GM19324 (cell line): ENCODE measurements at regions not wholly inside any gene's neighbourhood (a gene's known extent, or its start where the extent isn't known, plus 50 kb on each side); places are given as distances from the start of the nearest gene placed in this dataset.

Experiments used
- ATAC-seq: cut with Tn5 transposase; IDR thresholded peaks from one replicate; pipeline ENCODE4 v1.9.1; 2021; ENCODE audit warnings: mild to moderate bottlenecking, moderate library complexity; ENCODE audit not compliant: unreplicated experiment, low FRiP score

DNA sequence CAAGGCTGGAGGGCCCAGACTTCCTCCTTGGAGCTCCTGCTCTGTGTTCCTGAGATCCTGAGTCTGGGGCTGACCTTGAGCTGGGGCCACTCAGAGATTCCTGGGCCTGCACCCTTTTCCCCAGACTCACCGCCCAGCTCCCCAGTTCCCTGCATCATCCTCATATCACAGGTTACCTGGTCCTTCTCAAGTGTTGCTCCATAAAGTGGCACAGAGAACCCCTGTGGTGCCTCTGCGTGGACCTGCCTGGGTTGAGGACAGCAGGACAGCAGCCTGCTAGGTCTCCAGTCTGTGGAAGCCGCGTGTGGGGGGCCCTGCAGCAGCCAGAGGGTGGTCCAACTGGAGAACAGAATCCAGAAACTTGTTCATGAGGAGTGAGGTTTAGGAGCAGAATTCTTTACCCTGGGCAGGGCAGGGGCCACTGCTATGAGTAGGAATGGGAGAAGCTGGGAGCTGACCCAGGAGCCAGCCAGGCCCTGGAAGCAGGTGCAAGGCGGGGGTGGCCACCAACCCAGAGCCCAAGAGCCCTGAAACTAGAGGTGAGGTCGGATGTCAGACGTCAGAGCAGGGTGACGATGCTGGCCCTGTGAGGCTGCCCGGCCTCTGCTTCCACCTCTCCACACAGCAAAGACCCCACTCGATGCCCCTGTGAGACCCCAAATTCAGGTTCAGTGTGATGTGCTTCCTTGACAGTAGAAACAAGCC, 299.4 kb downstream of the TCERG1L start:
- no peak for ATAC-seq

DNA sequence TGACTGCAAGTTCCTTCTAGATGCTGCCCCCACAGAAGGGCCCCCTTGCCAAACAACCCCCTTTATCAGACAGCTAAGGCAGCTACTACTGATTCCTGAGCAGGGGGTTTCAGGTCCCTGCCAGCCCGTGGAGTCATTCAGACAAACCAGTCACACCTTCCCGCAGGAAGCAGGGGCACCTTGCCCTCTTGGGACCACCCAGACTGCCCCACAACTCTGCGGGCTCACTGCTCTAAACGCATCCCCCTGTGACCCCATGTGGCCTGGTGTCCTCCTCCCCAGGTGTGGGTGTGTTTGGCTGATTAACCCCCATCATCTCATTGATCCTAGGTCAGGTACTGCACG, 298.9 kb downstream of the TCERG1L start:
- ATAC-seq: no peak

- no peak for ATAC-seq
These were observed 298.1 kb downstream of the TCERG1L start for GRCh38 chr10:131013281-131013912.

DNA sequence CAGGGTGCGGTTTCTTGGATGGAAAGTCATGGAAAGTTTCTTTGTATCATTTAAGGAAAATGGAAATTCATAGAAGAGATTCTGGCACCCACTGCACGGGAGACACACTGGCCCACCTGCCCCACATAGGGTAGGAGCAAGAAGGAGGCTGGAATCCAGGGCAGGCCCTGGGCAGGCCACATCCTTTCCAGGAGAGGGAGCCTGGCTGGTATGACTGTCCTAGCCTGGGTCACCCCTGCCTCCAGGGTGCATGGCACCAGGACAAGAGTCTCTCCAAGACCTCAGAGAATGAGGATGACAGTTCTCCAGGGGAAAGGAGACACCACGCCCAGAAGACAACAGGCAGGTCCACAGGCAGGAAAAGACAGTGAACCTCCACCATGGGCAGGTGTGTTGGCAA, 297.2 kb downstream of the TCERG1L start:
- ATAC-seq: no peak

DNA sequence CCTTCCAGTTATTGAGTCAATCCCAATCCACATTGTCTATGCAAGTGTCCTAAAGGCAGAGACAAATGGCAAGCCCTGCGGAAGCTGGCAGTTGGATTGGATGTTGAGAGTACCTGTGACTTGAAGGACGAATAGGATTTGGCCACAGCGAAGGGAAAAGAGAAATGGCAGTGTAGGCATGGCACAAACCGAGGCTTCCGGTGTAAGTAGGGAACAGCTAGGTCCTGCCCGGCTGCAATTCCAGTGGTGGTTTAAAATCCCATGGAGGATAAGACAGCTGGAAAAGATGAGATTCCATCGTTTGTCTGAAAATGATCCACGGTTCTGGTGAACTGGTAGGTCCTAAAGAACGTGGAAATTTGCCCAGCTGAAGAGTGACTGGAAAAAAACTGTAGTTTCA, 296.2 kb downstream of the TCERG1L start:
- no peak for ATAC-seq

GRCh38 chr10:131016556-131016955, 295.0 kb downstream of the TCERG1L start:
- no peak for ATAC-seq

- no peak for ATAC-seq
These were observed 293.8 kb downstream of the TCERG1L start for GRCh38 chr10:131017566-131018285.

DNA sequence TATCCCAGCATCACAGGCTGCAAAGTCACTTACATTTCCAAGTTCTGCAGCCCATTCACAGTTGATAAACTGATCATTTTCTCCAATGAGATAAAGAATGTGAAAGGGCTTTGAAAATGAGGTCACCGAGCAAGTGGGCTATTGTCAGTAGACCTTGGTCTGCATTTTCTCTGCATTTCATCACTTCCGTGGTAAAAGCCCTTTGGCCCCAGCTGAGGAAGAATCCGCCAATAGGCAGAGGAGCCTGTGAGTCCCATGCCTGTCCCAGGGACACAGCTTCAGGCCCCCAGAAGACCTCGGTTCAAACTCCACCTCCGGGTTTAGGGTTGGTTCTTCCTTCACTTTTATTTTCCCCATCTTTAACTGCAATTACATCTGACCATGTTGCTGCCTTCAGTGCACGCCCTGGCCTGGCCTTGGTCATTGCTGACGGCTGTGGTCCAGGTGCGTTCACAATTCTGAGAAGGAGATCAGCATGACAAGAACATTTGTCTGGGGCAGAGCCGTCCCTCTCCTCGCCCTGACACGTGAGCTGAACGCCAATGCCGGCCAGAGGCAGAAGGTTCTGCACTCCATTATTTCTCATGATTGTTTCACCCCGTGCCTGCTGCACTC, 292.5 kb downstream of the TCERG1L start:
- no peak for ATAC-seq

DNA sequence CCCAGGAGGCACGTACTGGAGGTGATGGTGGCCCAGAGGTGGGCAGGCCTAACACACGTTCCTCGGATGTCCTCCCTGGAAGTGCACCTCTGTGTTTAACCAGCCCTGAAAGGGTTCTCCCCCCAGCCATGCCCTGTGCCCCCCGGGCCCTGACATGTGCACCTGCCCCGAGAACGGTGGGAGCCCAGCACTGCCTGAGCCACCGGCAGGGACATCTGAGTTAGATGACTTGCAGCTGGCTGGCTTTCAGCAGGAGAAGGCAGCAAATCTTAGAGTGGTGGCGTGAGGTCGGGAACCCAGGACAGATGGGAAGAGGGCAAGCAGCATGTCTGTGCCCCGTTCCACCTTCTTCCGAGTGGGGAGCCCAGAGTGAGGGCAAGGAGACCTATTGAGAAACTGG, 291.8 kb downstream of the TCERG1L start:
- ATAC-seq: no peak

- no peak for ATAC-seq
These were observed 290.7 kb downstream of the TCERG1L start for GRCh38 chr10:131020775-131021174.

DNA sequence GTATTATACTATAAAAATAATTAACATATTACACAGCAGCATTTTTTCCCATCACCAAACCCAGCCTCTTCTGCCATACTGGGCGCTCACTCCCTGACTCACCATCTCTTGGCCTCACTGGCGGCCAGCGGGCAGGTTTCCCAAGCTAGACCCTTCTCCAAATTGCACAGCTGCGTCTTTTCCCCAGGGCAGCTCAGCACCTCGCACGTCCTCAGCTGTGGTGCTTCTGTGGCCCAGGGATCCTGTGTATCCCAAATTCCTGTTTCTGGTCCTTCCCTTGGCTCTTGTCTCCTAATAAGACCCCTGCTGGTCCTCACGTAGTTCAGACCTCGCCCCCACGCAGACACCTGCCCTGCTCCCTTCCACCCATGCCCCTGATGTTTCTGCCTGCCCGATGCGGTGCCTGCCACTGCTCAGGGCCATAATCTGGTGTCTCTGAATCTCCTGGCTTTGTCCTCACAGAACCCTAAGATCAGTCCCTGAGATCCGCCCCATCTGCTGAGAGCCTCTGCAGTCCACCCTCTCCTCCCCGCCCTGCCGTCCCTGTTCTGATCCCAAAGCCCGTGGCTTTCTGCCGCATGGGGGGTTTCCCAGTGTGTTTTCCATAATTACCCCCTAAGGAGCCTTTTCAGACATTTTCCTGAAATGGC, 290.1 kb downstream of the TCERG1L start:
- ATAC-seq: no peak

DNA sequence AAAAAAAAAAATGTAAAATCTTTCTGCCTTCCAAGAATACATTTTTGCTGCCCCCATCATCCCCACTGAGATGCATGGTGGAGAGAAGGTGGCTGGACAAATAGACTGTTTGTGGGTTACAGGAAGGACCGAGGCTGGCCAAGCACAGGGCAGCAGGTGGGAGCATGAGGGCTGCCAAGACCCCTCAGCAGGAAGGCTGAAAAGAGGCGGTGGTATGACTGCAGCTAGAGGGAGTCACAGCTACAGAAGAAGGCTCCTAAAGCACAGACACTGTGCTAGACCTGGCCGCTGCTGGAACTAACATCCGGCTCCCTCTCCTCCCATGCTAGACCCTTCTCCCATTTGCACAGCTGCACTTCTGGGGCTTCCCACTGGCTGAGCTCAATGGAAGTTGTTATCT, 289.6 kb downstream of the TCERG1L start:
- ATAC-seq: no peak

GRCh38 chr10:131022369-131022768, 289.2 kb downstream of the TCERG1L start:
- ATAC-seq: no peak

- no peak for ATAC-seq
These were observed 288.5 kb downstream of the TCERG1L start for GRCh38 chr10:131022981-131023380.

- ATAC-seq: no peak
These were observed 287.0 kb downstream of the TCERG1L start for GRCh38 chr10:131024259-131025131.

DNA sequence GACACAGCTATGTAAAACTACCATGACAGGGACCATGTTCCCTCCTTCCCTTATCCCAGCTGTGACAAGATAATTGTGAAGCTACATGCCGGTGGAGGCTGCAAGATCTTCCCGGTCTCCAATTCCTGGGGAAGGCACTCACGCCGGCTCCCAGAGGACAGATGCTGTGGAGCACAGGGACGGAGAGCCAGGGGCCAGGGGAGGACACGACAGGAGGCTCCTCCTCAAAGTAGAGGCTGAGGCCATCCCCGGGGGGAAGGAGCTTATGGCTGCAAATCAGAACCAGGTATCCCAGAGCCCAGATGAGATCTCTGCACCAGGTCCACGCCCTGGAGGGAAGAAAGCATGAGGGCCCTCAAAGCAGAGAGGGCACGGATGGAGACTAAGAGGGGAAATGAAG, 286.2 kb downstream of the TCERG1L start:
- no peak for ATAC-seq

DNA sequence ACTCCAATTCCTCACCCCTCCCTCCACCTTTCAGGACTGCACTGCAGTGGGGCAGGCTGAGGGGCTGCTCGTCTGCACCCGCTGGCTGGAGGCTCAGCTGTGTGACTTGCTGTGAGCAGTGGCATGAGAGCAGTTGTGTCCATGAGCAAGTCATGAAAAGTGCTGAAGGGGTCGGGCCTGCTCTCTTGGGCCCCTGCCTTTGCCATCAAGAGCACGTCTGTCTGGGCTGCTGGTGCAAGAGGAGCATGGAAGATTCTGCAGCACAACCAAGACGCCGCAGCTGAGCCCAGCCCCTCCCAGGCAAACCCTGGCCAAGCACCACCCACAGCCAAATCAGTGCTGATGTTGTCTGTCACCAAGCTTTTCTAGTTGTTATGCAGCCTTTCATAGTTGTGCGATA, 284.3 kb downstream of the TCERG1L start:
- no peak for ATAC-seq

- ATAC-seq: no peak
These were observed 280.2 kb downstream of the TCERG1L start for GRCh38 chr10:131031346-131031745.

DNA sequence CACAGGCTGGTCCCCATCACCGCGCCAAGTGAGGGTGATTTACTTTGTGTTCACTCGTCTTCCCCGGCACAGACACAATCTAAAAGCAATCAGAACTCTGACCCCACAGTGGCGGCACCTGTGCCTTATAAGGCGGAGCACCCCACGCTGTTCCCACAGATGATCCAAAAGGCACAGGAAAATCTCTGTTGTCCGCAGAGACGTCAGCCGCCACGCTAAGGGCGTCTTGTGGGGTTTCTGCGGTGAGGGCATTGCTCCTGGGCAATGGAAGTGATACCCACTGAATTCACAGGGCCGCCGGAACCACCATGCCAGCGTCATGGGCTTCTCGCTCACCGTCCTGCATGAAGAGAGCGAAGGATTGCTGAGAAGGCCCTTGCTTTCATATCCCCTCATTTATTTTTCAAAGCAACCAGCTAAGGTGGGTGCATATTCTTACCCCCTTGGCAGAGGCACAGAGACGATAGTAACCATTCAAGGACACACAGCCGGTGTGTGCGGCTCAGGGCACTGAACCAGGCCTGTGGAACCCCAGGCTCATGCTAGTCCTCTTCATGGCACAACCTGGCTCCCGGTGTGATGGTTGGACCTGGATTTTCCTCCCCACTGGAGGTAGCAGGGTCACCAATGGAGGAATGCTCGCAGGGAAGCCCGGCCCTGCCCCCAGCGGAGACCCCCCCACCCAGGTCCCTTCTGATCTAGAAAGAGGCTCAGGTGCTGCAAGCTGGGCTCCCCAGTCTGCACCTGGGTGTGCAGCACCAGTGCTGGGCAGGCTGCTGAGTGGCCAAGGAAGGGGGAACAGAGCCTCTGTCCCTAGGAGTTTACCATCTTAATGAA, 279.0 kb downstream of the TCERG1L start:
- no peak for ATAC-seq
